ENCODE measurements at regions not wholly inside any gene's neighbourhood (a gene's known extent, or its start where the extent isn't known, plus 50 kb on each side); places are given as distances from the start of the nearest gene placed in this dataset.

GRCh38 chr9:87286506-87286905, 211.2 kb upstream of the DAPK1 start:
- no peak for DNase-seq

DNA sequence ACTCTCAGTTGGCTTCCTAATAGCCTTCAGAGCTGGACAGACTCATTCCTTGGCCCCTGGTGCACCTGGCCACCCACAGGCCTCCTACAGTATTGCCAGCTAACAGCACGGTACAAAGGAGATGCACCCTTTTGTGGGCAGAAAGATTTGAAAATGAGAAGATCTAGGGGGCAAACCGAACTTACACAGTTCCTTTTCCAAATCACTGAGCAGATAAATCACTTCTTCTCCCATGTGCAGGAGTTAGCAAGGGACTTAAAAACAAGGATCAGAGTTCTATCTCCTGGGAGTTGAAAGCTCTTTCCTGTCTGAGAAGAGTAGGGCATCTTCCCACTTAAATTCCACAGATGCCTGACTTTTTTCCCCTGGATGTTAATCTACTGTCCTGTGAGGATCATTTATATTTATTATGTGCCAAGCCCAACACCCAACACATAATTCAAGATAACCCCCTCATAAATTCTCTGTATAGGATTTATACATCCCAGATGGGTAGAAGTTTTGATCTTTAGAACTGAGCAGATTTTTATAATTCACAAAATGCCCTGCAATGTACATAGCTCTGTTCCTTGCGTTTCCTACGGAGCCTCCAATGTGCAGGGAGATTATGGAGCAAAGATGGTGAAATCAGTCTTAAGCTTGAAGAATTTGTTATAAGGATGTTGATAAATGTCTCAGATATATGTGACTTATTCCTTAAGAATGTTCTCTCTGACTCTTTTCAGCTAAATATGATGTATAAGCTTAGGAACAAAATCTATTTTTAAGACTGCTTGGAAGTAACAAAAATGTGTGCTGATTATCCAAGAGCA, 207.2 kb upstream of the DAPK1 start:
- H3K27me3 ChIP-seq (ENCODE audit: insufficient read depth, low read depth, severe bottlenecking): peaks cover 45% of the 10 kb centered on the region
- H3K27ac ChIP-seq: no peak overlapping the region
- H3K36me3 ChIP-seq: no peaks in the 10 kb centered on the region
- DNase-seq: no peak
- peaks cover 6% of the 10 kb centered on the region for H3K9me3 ChIP-seq (ENCODE audit: severe bottlenecking)
- 0 out of 2 replicates have a peak, but pooled peaks have one; percentile 11 for TF ChIP-seq CTCF (IDR thresholded peaks at IDR 0.05; ENCODE audit: low read depth, low read length)
- no peak overlapping the region for H3K4me3 ChIP-seq (ENCODE audit: low read depth, low read length)

More at GRCh38 chr9:87286506-87286905, 211.2 kb upstream of the DAPK1 start:
- peaks cover 58% of the 10 kb centered on the region for H3K27me3 ChIP-seq (ENCODE audit: insufficient read depth, low read depth, severe bottlenecking)
- no peaks in the 10 kb centered on the region for H3K36me3 ChIP-seq
- no peaks in the 10 kb centered on the region for H3K9me3 ChIP-seq (ENCODE audit: severe bottlenecking)
- H3K27ac ChIP-seq: no peak overlapping the region
- no peak for TF ChIP-seq CTCF (IDR thresholded peaks at IDR 0.05; ENCODE audit: low read depth, low read length)
- H3K4me3 ChIP-seq (ENCODE audit: low read depth, low read length): no peak overlapping the region

DNA sequence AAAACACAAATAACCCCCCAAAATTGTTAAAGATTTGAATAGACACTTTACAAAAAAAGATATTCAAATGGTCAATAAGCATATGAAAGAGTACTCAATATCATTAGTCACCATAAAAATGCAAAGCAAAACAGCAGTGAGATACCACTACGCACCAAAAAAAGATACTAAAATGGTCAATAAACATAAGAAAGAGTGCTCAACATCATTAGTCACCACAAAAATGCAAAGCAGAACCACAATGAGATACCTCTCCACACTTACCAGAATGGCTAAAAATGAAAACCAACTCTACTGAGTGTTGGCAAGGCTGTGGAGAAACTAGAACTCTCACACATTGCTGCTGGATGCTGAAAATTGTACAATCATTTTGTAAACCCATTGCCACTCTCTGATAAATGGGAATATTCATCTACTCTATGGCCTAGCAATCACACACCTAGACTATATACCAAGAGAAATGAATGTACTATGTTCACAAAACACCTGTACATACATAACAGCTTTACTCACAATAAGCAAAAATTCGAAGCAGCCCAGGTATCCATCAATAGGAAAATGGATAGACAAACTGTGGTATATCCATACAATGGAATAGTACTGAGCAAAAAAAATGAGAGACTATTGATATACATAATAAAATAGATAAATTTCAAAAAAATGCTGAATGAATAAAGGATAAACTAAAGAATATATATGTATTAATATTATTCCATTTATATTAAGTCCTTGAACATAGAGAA, 205.0 kb upstream of the DAPK1 start:
- no peak for TF ChIP-seq CTCF (IDR thresholded peaks at IDR 0.05; ENCODE audit: low read depth, low read length)
- H3K36me3 ChIP-seq: no peaks in the 10 kb centered on the region
- no peak overlapping the region for H3K27ac ChIP-seq

DNA sequence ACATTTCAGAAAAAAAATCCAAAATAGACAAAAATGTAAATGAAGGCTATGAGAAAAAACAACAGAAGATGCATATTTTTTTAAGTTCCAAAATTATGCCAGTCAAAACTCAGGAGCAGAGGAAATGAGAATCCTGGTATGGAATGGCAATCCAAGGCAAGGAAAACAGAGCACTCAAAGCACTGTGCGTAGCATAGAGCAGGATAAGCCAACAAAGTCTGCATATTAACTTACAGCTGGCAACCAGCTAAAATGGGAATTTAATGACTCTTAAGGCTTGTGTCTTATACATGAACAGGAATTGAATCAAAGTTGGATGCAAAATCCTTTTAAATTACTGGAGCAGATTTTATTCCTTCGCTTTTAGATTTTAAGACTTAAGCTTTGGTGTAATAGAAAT, 203.5 kb upstream of the DAPK1 start:
- no peak for TF ChIP-seq CTCF (IDR thresholded peaks at IDR 0.05; ENCODE audit: low read depth, low read length)
- peaks cover 58% of the 10 kb centered on the region for H3K27me3 ChIP-seq (ENCODE audit: insufficient read depth, low read depth, severe bottlenecking)
- no peak for DNase-seq
- H3K27ac ChIP-seq: no peak overlapping the region
- H3K9me3 ChIP-seq (ENCODE audit: severe bottlenecking): peaks cover 6% of the 10 kb centered on the region
- H3K36me3 ChIP-seq: no peaks in the 10 kb centered on the region
- H3K4me3 ChIP-seq (ENCODE audit: low read depth, low read length): no peak overlapping the region

More for the DNA sequence above, 205.0 kb upstream of the DAPK1 start:
- H3K9me3 ChIP-seq (ENCODE audit: severe bottlenecking): peaks cover 6% of the 10 kb centered on the region
- DNase-seq: no peak
- H3K27me3 ChIP-seq (ENCODE audit: insufficient read depth, low read depth, severe bottlenecking): peaks cover 51% of the 10 kb centered on the region
- no peak overlapping the region for H3K4me3 ChIP-seq (ENCODE audit: low read depth, low read length)

DNA sequence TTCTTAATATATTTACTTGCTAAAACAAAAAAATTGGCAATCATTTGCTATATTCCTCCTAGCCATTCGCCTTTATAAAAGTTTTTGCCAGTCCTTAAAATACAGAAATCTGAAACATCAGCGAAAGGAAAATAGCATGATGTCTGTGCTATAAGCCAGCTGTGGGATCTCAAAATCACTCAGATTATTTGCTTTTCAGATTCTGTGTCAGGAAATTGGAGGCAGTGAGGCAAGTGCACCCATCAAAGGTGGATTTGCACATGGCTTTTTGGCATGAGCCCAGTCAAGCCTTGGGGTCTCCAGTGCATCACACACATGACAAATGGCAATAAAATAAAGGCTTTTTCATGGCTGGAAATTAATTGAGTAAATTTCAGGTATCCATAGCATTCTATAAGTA, 196.8 kb upstream of the DAPK1 start:
- DNase-seq: no peak
- TF ChIP-seq CTCF (IDR thresholded peaks at IDR 0.05; ENCODE audit: low read depth, low read length): no peak

More for the DNA sequence above, 196.8 kb upstream of the DAPK1 start:
- Histone ChIP-seq H3K36me3 (no peaks in the 10 kb centered on the region), H3K27ac (no peak overlapping the region), H3K27me3 (ENCODE audit: insufficient read depth, low read depth, severe bottlenecking) (peaks cover 54% of the 10 kb centered on the region), H3K4me3 (ENCODE audit: low read depth, low read length) (no peak overlapping the region), H3K9me3 (ENCODE audit: severe bottlenecking) (no peaks in the 10 kb centered on the region)
